ENCODE measurements at regions not wholly inside any gene's neighbourhood (a gene's known extent, or its start where the extent isn't known, plus 50 kb on each side); places are given as distances from the start of the nearest gene placed in this dataset.
"Not testable (repeated sequence)": the region's sequence is repeated elsewhere in the genome, so short reads cannot be mapped to it uniquely, and the experiment has no call there.

DNA sequence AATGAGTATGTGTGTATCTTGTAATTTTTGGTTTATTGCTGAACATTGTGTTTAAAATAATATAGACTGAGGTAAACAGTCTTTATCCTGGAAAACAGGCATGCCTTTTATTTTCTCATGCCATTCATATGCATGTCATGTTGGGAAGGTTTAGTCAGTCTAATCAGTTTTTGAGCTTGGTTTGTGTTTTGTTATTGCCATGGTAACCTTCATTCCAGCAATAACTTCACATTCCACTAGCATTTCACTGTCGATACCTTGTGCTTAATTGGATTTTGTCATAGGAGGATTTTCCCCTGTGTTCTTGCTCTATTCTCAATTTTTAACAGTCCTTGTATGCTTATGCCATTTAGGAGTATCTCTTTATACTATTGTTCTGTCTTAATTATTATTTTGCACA is 140.4 kb downstream of the SPDYE17 start:
- TF ChIP-seq, protein P1, sequence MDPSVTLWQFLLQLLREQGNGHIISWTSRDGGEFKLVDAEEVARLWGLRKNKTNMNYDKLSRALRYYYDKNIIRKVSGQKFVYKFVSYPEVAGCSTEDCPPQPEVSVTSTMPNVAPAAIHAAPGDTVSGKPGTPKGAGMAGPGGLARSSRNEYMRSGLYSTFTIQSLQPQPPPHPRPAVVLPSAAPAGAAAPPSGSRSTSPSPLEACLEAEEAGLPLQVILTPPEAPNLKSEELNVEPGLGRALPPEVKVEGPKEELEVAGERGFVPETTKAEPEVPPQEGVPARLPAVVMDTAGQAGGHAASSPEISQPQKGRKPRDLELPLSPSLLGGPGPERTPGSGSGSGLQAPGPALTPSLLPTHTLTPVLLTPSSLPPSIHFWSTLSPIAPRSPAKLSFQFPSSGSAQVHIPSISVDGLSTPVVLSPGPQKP (IDR thresholded peaks at IDR 0.05; ENCODE audit: borderline replicate concordance, low read depth, low read length), result not testable (repeated sequence)
- not testable (repeated sequence) for TF ChIP-seq POLR2A (IDR thresholded peaks at IDR 0.05; ENCODE audit: low read depth, low read length); BHLHE40 (IDR thresholded peaks at IDR 0.05; ENCODE audit: low read depth, low read length); RAD21 (IDR thresholded peaks at IDR 0.05; ENCODE audit: low read length); MAFK (IDR thresholded peaks at IDR 0.05; ENCODE audit: low read depth, low read length); SMC3 (IDR thresholded peaks at IDR 0.05; ENCODE audit: low read depth, low read length); RCOR1 (IDR thresholded peaks at IDR 0.05; ENCODE audit: insufficient replicate concordance, low read length)
- TF ChIP-seq, protein P2, sequence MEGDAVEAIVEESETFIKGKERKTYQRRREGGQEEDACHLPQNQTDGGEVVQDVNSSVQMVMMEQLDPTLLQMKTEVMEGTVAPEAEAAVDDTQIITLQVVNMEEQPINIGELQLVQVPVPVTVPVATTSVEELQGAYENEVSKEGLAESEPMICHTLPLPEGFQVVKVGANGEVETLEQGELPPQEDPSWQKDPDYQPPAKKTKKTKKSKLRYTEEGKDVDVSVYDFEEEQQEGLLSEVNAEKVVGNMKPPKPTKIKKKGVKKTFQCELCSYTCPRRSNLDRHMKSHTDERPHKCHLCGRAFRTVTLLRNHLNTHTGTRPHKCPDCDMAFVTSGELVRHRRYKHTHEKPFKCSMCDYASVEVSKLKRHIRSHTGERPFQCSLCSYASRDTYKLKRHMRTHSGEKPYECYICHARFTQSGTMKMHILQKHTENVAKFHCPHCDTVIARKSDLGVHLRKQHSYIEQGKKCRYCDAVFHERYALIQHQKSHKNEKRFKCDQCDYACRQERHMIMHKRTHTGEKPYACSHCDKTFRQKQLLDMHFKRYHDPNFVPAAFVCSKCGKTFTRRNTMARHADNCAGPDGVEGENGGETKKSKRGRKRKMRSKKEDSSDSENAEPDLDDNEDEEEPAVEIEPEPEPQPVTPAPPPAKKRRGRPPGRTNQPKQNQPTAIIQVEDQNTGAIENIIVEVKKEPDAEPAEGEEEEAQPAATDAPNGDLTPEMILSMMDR (conservative IDR thresholded peaks at IDR 0.05; ENCODE audit: low read depth, low read length), result not testable (repeated sequence)

All from IMR-90 (cell line).